ENCODE measurements at regions not wholly inside any gene's neighbourhood (a gene's known extent, or its start where the extent isn't known, plus 50 kb on each side); places are given as distances from the start of the nearest gene placed in this dataset.

DNA sequence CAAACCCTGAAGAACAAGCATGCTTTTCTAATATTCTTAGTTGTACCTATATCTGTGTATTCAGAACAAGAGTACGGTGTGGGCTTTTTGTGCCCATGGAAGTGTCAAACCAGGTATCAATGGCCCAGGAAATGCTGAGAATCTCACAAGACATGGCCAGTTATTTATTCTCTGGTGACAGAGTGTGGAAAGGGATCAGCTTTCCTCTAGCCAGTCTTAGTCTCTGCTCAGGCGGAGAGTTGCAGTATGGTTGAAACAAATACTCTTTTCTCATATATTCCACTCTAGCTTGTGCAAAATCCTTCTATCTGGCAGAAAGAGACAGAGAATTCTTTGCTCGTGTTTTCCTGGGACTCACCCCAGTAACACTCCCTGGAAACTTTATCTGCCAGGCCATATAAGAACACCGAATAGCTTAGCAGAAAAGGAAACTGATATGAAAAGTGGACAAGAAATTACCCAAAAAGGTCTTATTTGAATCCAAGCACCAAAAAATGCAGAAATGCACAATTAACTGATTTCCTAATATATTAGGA, 173.3 kb upstream of the RSPO3 start:
- TF ChIP-seq, protein P1, sequence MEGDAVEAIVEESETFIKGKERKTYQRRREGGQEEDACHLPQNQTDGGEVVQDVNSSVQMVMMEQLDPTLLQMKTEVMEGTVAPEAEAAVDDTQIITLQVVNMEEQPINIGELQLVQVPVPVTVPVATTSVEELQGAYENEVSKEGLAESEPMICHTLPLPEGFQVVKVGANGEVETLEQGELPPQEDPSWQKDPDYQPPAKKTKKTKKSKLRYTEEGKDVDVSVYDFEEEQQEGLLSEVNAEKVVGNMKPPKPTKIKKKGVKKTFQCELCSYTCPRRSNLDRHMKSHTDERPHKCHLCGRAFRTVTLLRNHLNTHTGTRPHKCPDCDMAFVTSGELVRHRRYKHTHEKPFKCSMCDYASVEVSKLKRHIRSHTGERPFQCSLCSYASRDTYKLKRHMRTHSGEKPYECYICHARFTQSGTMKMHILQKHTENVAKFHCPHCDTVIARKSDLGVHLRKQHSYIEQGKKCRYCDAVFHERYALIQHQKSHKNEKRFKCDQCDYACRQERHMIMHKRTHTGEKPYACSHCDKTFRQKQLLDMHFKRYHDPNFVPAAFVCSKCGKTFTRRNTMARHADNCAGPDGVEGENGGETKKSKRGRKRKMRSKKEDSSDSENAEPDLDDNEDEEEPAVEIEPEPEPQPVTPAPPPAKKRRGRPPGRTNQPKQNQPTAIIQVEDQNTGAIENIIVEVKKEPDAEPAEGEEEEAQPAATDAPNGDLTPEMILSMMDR (IDR thresholded peaks at IDR 0.05): no peak
- no peak for TF ChIP-seq POLR2A (IDR thresholded peaks at IDR 0.05)
